HepG2 (cell line): ENCODE measurements at regions not wholly inside any gene's neighbourhood (a gene's known extent, or its start where the extent isn't known, plus 50 kb on each side); places are given as distances from the start of the nearest gene placed in this dataset.

Experiments used
- ATAC-seq: fragments of 200-7000 bp; cut with Tn5 transposase; 3 replicates; pipeline ENCODE4 v1.9.1; 2020; ENCODE audit warnings: mild to moderate bottlenecking, moderate library complexity
- BruUV-seq: library from RNA; stranded (reverse); fragments of 400-500 nt; replicated peaks from 2 replicates; lab custom pipeline; 2021; lab: Mats Ljungman, UMichigan
- CTCF ChIA-PET: fragments of 300-600 bp; formaldehyde crosslinking; extraction: SDS; loops from one replicate; lab custom pipeline; 2021; ENCODE audit warnings: low total read pairs, inconsistent platforms, low intra/inter-chr PET ratio; lab: Yijun Ruan, JAX
- POLR2A ChIA-PET: fragments of 350-600 bp; sonication (Branson Sonifier 250); formaldehyde crosslinking; loops from one replicate; lab custom pipeline; 2020; ENCODE audit warnings: antibody characterized with exemption, inconsistent platforms; lab: Yijun Ruan, JAX
- DNase-seq: peaks from one replicate; pipeline ENCODE4 v3.0.0-alpha.2; 2015; ENCODE audit warnings: low spot score
- FAIRE-seq: peaks from 3 replicates; lab custom pipeline; 2011; peaks lifted over from hg19 to GRCh38; lab: Jason Lieb, UNC
- H2AFZ ChIP-seq: one replicate; pipeline ENCODE4 v1.6.1; 2011; ENCODE audit warnings: low read length, inconsistent platforms
- H3K27ac ChIP-seq: fragments of 300-600 bp; 3 replicates; pipeline ENCODE4 v1.8.0; 2011; ENCODE audit warnings: mixed run types, mild to moderate bottlenecking, mixed read lengths, low read length, inconsistent platforms; ENCODE audit not compliant: insufficient read depth; ENCODE audit errors: extremely low read length
- H3K27me3 ChIP-seq, 2 experiments: fragments of 200-600 bp in 1 of 2; 2 replicates in 1 of 2; 3 replicates in 1 of 2; pipeline versions ENCODE4 v1.6.0 to v1.8.0; 2011; ENCODE audit warnings: low read length in 2 of 2, mild to moderate bottlenecking in 2 of 2, moderate library complexity in 2 of 2, inconsistent platforms in 1 of 2; ENCODE audit not compliant: insufficient read depth in 2 of 2, control insufficient read depth in 1 of 2
- H3K36me3 ChIP-seq, 2 experiments: fragments of 200-600 bp in 1 of 2; replicated peaks in 1 of 2; 2 replicates in 1 of 2; 3 replicates in 1 of 2; pipeline versions ENCODE4 v1.5.1 to v1.8.0; 2011; ENCODE audit warnings: low read length in 2 of 2, inconsistent platforms in 1 of 2; ENCODE audit not compliant: insufficient read depth in 2 of 2, control insufficient read depth in 1 of 2
- H3K4me1 ChIP-seq: 2 replicates; pipeline ENCODE4 v1.5.1; 2012; ENCODE audit warnings: low read length, inconsistent platforms; ENCODE audit not compliant: insufficient read depth
- H3K4me2 ChIP-seq: 2 replicates; pipeline ENCODE4 v1.6.0; 2011; ENCODE audit warnings: low read depth, low read length, inconsistent platforms
- H3K4me3 ChIP-seq, 3 experiments: fragments of 200-600 bp in 1 of 3; sonication (generic), shearing (Covaris generic) in 1 of 3; replicated peaks in 1 of 3; 2 replicates each; pipeline ENCODE4 v1.5.1; 2011 to 2016; ENCODE audit warnings: low read length in 3 of 3, inconsistent platforms in 2 of 3, low read depth in 2 of 3, mild to moderate bottlenecking in 2 of 3, control low read depth in 1 of 3, mixed read lengths in 1 of 3; ENCODE audit not compliant: insufficient read depth in 1 of 3
- H3K79me2 ChIP-seq: one replicate; pipeline ENCODE4 v1.6.1; 2011; ENCODE audit warnings: low read length, inconsistent platforms; ENCODE audit not compliant: insufficient read depth
- H3K9ac ChIP-seq: 2 replicates; pipeline ENCODE4 v1.6.0; 2011; ENCODE audit warnings: mild to moderate bottlenecking, low read depth, low read length, inconsistent platforms; ENCODE audit not compliant: insufficient read depth
- H3K9me3 ChIP-seq: 2 replicates; pipeline ENCODE4 v1.5.1; 2012; ENCODE audit warnings: mild to moderate bottlenecking, low read length
- H4K20me1 ChIP-seq: 2 replicates; pipeline ENCODE4 v1.6.0; 2011; ENCODE audit warnings: inconsistent platforms, mild to moderate bottlenecking, low read length, moderate library complexity; ENCODE audit not compliant: insufficient read depth
- HDAC1 ChIP-seq: sonication (generic); formaldehyde crosslinking; IDR thresholded peaks from 2 replicates; pipeline ENCODE4 v1.5.1; 2020; ENCODE audit warnings: mild to moderate bottlenecking, missing genetic modification reagents
- MED8 ChIP-seq: sonication (generic); formaldehyde crosslinking; IDR thresholded peaks from 2 replicates; pipeline ENCODE4 v1.8.1; 2023; ENCODE audit warnings: mild to moderate bottlenecking, missing genetic modification reagents; ENCODE audit not compliant: insufficient replicate concordance
- MIER3 ChIP-seq: IDR thresholded peaks from 2 replicates; pipeline ENCODE4 v1.6.1; 2016; ENCODE audit warnings: missing compliant biosample characterization, borderline replicate concordance
- PAX8 ChIP-seq: sonication (generic); formaldehyde crosslinking; IDR thresholded peaks from 2 replicates; pipeline ENCODE4 v1.8.0; 2022; ENCODE audit warnings: mild to moderate bottlenecking, missing genetic modification reagents, borderline replicate concordance
- PHF21A ChIP-seq: sonication (generic); formaldehyde crosslinking; IDR thresholded peaks from 2 replicates; pipeline ENCODE4 v1.5.0; 2020; ENCODE audit warnings: mild to moderate bottlenecking, missing genetic modification reagents
- SIN3B ChIP-seq: fragments of 150-350 bp; IDR thresholded peaks from 2 replicates; pipeline ENCODE4 v1.6.1; 2014; ENCODE audit warnings: low read length
- SMYD3 ChIP-seq: sonication (generic); formaldehyde crosslinking; IDR thresholded peaks from 2 replicates; pipeline ENCODE4 v1.8.1; 2023; ENCODE audit warnings: mild to moderate bottlenecking, missing genetic modification reagents
- SNAPC2 ChIP-seq: sonication (generic); formaldehyde crosslinking; IDR thresholded peaks from 2 replicates; pipeline ENCODE4 v1.8.1; 2022; ENCODE audit warnings: mild to moderate bottlenecking, missing genetic modification reagents
- TEAD2 ChIP-seq: sonication (generic); formaldehyde crosslinking; IDR thresholded peaks from 2 replicates; pipeline ENCODE4 v1.9.0; 2021; ENCODE audit warnings: missing genetic modification reagents
- ZNF383 ChIP-seq: sonication (generic); formaldehyde crosslinking; IDR thresholded peaks from 2 replicates; pipeline ENCODE4 v1.4.0; 2020; ENCODE audit warnings: missing genetic modification reagents, mild to moderate bottlenecking, borderline replicate concordance
- ZNF468 ChIP-seq: sonication (generic); formaldehyde crosslinking; IDR thresholded peaks from 2 replicates; pipeline ENCODE4 v1.8.0; 2022; ENCODE audit warnings: mild to moderate bottlenecking, moderate library complexity, missing genetic modification reagents
- WGBS: methylation state at CpG from one replicate; pipeline ENCODE4 v1.1.6; 2017; ENCODE audit warnings: low lambda C conversion rate; 5-methylcytosine and 5-hydroxymethylcytosine counted together
- in situ Hi-C: cut with HindIII; loops from 2 replicates; pipeline ENCODE4 v1.10.0; 2017; ENCODE audit warnings: low pct_unique_long_range_greater_than_20kb; ENCODE audit not compliant: extremely low pct_ligation_motif_present
- intact Hi-C: fragments of 100-400 bp; cut with micrococcal nuclease; formaldehyde crosslinking; loops from one replicate; pipeline ENCODE4 v1.10.0; 2022; ENCODE audit not compliant: unreplicated experiment
- TF ChIP-seq, protein P1 (sequence below): sonication (generic); formaldehyde crosslinking; IDR thresholded peaks from 2 replicates; pipeline ENCODE4 v1.4.0; 2020; ENCODE audit warnings: mild to moderate bottlenecking, missing genetic modification reagents
- TF ChIP-seq, protein P2 (sequence below): sonication (generic); formaldehyde crosslinking; IDR thresholded peaks from 2 replicates; pipeline ENCODE4 v1.4.0; 2020; ENCODE audit warnings: missing genetic modification reagents; ENCODE audit errors: not compliant biosample characterization

- no peaks in the 10 kb centered on the region for H3K9me3 ChIP-seq
- ATAC-seq (no peak), DNase-seq (no peak), FAIRE-seq (no peak)
- peaks cover 9% of the 10 kb centered on the region; the same call in 1 of the 2 replicates for H3K4me1 ChIP-seq
- H3K27ac ChIP-seq: no peak overlapping the region
- in situ Hi-C loops (no loop called here), intact Hi-C loops (no loop called here)
- H3K4me2 ChIP-seq: no peak overlapping the region
- H3K36me3 ChIP-seq: no peaks in the 10 kb centered on the region
- ChIA-PET CTCF (no interaction called here), POLR2A (no interaction called here)
- no peak overlapping the region for H3K4me3 ChIP-seq
- H3K27me3 ChIP-seq: no peaks in the 10 kb centered on the region; a peak in 1 of 5 replicates
- TF ChIP-seq, protein P1, sequence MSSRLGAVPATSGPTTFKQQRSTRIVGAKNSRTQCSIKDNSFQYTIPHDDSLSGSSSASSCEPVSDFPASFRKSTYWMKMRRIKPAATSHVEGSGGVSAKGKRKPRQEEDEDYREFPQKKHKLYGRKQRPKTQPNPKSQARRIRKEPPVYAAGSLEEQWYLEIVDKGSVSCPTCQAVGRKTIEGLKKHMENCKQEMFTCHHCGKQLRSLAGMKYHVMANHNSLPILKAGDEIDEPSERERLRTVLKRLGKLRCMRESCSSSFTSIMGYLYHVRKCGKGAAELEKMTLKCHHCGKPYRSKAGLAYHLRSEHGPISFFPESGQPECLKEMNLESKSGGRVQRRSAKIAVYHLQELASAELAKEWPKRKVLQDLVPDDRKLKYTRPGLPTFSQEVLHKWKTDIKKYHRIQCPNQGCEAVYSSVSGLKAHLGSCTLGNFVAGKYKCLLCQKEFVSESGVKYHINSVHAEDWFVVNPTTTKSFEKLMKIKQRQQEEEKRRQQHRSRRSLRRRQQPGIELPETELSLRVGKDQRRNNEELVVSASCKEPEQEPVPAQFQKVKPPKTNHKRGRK: no peak
- TF ChIP-seq SIN3B: no peak
- TF ChIP-seq ZNF468 (CRISPR knock-in tag): no peak
- BruUV-seq: no TSS peak
- no peak overlapping the region for H3K9ac ChIP-seq
- H3K79me2 ChIP-seq: no peaks in the 10 kb centered on the region
- H2AFZ ChIP-seq: no peak overlapping the region
- H4K20me1 ChIP-seq: no peaks in the 10 kb centered on the region
Observed at GRCh38 chr9:2967766-2968165, 123.9 kb upstream of the PUM3 start.

- Histone ChIP-seq H3K9ac (no peak overlapping the region), H3K4me1 (peaks cover 9% of the 10 kb centered on the region; the same call in 1 of the 2 replicates), H4K20me1 (no peaks in the 10 kb centered on the region), H2AFZ (no peak overlapping the region), H3K27me3 (no peaks in the 10 kb centered on the region; a peak in 1 of 5 replicates), H3K27ac (no peak overlapping the region), H3K36me3 (no peaks in the 10 kb centered on the region), H3K4me3 (no peak overlapping the region), H3K79me2 (no peaks in the 10 kb centered on the region), H3K4me2 (no peak overlapping the region), H3K9me3 (no peaks in the 10 kb centered on the region)
- TF ChIP-seq MED8 (CRISPR knock-in tag) (no peak), HDAC1 (CRISPR knock-in tag) (no peak), PHF21A (no peak), SMYD3 (CRISPR knock-in tag) (no peak), MIER3 (CRISPR knock-in tag) (no peak), SNAPC2 (CRISPR knock-in tag) (no peak), TEAD2 (CRISPR knock-in tag) (no peak), PAX8 (CRISPR knock-in tag) (no peak), ZNF383 (CRISPR knock-in tag) (no peak)
- TF ChIP-seq, protein P2, sequence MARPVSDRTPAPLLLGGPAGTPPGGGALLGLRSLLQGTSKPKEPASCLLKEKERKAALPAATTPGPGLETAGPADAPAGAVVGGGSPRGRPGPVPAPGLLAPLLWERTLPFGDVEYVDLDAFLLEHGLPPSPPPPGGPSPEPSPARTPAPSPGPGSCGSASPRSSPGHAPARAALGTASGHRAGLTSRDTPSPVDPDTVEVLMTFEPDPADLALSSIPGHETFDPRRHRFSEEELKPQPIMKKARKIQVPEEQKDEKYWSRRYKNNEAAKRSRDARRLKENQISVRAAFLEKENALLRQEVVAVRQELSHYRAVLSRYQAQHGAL (CRISPR knock-in tag): no peak
- FAIRE-seq (no peak), ATAC-seq (no peak), DNase-seq (no peak)
- CTCF ChIA-PET: no interaction called here
- no TSS peak for BruUV-seq
- WGBS: 35% methylated on average over 10 of the region's 10 CpGs
- in situ Hi-C loops (no loop called here), intact Hi-C loops (no loop called here)
- POLR2A ChIA-PET: interaction anchor here (0.6 kb wide), 1 partner anchor 124 kb away, joined by 4 read pairs; no protein-coding TSS in a partner anchor
Observed at GRCh38 chr9:2966565-2967300, 122.8 kb upstream of the PUM3 start.
